ENCODE measurements at regions not wholly inside any gene's neighbourhood (a gene's known extent, or its start where the extent isn't known, plus 50 kb on each side); places are given as distances from the start of the nearest gene placed in this dataset.
A peak's percentile ranks its signal among the peaks of the same experiment; 100 is the strongest.

DNA sequence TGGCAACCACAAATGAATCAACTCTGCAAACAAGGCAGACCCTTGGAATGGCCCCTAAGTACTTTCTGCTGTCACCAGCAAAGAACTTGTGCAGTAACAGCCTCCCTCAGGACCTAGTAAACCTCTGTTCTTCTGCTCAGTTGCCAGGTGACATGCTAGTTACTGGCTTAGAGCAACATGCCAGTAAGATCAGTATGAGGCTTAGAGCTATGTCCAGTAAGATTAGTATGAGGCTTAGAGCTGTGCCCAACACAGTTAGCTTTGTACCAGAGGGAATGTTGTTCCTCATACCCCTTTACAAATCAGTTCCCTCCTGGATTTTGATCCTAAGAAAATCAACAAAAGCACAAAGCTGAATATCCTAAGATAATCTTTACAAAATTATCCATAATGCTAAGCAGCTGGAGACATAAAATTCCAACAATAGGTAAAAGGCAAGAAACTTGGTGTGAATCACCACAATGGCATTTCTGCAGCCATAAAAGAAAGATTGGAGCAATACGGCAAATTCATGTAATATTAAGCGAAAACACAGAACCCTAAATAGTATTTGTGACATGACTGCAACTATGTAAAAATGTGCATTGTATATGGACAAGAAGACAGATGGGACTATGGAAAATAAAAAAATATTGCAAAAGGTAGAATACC lies 107.3 kb upstream of the LPP start:
- H3K27me3 Mint-ChIP-seq: no peaks in the 10 kb centered on the region
- no peaks in the 10 kb centered on the region for H3K9me3 Mint-ChIP-seq
- DNase-seq (ENCODE audit: low spot score in 2 of 2): no peak
- H3K4me1 Mint-ChIP-seq: peaks cover 15% of the 10 kb centered on the region
- H3K4me3 Mint-ChIP-seq: no peak overlapping the region
- ATAC-seq (replicated peaks; ENCODE audit: extremely low read depth, poor library complexity, severe bottlenecking): no peak
- peaks cover 2% of the 10 kb centered on the region for H3K36me3 Mint-ChIP-seq (ENCODE audit: insufficient read depth)
- no peak overlapping the region for H3K27ac Mint-ChIP-seq (ENCODE audit: low read depth)

DNA sequence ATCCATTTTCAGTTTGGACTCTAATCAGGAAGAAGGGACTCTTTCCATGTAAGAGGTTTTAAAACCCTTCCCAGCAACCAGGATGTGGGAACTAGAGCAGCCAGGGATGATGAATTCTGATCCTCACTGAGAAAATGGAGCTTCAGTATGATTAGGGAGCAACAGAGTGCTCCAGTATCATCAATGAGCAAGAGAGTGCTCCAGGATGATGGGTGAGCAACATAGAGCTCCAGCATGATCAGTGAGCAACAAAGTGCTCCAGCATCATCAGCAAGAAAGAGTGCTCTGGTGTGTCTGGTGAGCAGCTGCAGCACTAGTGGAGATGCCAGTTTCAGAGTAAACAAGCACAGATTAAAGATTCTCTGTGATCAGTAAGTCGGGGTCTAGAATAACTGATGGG lies 106.4 kb upstream of the LPP start:
- H3K4me3 Mint-ChIP-seq: no peak overlapping the region
- H3K27me3 Mint-ChIP-seq: no peaks in the 10 kb centered on the region
- peaks cover 15% of the 10 kb centered on the region for H3K4me1 Mint-ChIP-seq
- peaks cover 2% of the 10 kb centered on the region for H3K36me3 Mint-ChIP-seq (ENCODE audit: insufficient read depth)
- no peaks in the 10 kb centered on the region for H3K9me3 Mint-ChIP-seq
- DNase-seq (ENCODE audit: low spot score in 2 of 2): no peak
- H3K27ac Mint-ChIP-seq (ENCODE audit: low read depth): no peak overlapping the region
- ATAC-seq (replicated peaks; ENCODE audit: extremely low read depth, poor library complexity, severe bottlenecking): no peak

DNA sequence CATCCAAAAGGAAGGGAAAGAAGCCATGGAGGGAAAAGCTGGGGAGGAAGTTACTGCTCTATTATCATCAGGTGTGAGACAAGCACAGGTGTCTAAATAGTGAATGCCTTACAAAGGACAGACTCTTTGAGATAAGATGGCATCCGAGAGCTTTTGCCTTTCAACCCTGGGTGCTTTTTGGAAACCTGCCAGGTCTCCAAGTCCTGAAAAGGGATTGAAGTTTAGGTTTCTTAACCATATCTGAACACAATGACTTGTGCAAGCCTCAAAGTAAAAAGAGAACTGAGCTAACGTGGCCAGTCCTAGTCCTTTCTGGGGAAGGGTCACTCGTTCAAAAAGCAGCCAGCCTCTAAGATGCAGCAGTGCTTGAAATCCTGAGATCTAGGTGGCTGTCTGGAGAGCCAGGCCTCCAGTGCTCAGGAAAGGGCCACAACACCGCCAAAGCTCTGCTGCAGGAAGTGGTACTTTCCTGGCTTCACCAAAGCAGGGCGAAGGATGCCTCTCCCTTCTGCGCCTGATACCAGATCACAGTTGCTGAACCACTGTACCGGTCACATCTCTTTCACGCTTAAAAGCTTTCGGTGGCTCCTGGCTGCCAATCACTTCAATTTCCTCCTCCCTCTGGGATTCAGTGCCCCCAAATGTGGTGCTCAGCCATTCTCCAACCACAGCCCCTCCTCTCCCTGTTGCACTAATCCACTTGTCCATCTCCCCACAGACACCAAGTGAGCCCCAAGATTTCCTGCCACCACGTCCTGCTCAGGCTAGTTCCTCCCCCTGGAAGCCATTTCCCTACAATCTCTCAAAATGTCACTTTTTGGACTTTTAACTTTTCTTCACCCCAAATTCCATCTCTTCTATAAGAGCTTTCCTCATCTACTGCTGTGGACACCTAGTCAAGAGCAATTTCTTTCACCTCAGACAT lies 104.1 kb upstream of the LPP start:
- Mint-ChIP-seq H3K4me1 (peaks cover 15% of the 10 kb centered on the region), H3K4me3 (peak overlapping the region; percentile 42), H3K27ac (ENCODE audit: low read depth) (peak overlapping the region; percentile 54), H3K36me3 (ENCODE audit: insufficient read depth) (peaks cover 2% of the 10 kb centered on the region), H3K27me3 (no peaks in the 10 kb centered on the region), H3K9me3 (no peaks in the 10 kb centered on the region)
- DNase-seq (ENCODE audit: low spot score in 2 of 2): no peak
- peak; percentile 84 for ATAC-seq (replicated peaks; ENCODE audit: extremely low read depth, poor library complexity, severe bottlenecking)

DNA sequence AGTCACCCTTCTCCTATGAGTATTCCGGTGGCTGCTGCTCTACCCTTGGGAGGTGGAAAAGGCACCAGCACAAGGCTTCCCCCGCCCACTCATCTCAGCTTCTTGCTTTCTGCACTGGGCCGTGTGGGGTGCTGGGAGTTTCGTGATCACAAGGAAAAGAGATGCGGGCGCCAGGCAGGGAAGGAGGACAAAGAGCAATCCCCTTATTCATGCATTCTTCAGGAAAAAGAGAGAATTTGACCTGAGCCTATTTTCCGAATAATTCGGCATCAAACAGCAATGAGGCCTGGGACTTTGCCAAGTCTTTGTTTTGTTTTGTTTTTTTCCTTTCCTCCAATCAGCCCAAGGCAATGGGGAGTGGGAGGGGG lies 102.2 kb upstream of the LPP start:
- Mint-ChIP-seq H3K27me3 (no peaks in the 10 kb centered on the region), H3K36me3 (ENCODE audit: insufficient read depth) (peaks cover 2% of the 10 kb centered on the region), H3K27ac (ENCODE audit: low read depth) (no peak overlapping the region), H3K4me3 (no peak overlapping the region), H3K9me3 (no peaks in the 10 kb centered on the region), H3K4me1 (peaks cover 15% of the 10 kb centered on the region)
- no peak for ATAC-seq (replicated peaks; ENCODE audit: extremely low read depth, poor library complexity, severe bottlenecking)
- DNase-seq (ENCODE audit: low spot score in 2 of 2): no peak

DNA sequence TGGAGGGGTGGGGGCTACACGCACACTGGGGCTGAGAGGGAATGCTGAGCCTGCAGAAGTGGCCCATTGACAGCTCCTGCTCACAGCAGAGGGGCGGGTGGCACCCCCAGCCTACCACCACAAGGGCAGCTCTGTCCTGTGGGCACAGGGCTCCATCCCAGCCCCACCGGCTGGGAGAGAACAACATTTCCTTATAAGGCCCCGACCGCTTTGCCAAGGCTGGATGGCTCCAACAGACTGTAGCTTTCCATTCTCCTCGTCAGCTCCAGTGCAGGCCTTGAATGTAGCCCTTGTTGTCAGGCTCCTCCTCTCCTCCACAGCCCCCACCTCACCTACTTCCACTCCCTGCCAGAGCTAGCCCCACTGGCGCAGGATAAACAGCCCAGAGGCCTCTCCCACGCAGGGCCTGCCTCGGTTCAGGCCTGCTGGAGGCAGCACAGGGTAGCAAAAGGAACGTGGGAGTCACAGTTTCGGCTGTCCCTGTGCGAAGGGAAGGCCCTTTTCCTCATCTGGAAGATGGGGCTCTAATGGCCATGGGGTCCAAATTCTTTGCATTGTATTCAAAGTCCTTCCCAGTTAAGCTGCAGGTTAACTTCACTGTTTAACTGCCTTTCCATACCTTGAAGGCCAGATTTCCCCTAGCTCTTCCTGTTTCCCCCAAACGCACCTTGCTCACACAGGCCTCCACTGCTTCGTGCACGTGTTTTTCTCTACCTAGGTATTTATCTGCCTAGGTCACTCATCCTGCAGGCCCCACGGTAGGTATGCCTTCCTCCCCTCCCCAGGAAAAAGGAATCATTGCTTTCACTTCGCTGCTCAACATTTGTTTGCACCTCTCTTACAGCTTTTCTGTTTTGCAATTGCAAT lies 101.6 kb upstream of the LPP start:
- H3K4me3 Mint-ChIP-seq: no peak overlapping the region
- no peaks in the 10 kb centered on the region for H3K27me3 Mint-ChIP-seq
- DNase-seq (ENCODE audit: low spot score in 2 of 2): no peak
- no peak overlapping the region for H3K27ac Mint-ChIP-seq (ENCODE audit: low read depth)
- peaks cover 15% of the 10 kb centered on the region for H3K4me1 Mint-ChIP-seq
- H3K9me3 Mint-ChIP-seq: no peaks in the 10 kb centered on the region
- no peak for ATAC-seq (replicated peaks; ENCODE audit: extremely low read depth, poor library complexity, severe bottlenecking)
- peaks cover 2% of the 10 kb centered on the region for H3K36me3 Mint-ChIP-seq (ENCODE audit: insufficient read depth)

DNA sequence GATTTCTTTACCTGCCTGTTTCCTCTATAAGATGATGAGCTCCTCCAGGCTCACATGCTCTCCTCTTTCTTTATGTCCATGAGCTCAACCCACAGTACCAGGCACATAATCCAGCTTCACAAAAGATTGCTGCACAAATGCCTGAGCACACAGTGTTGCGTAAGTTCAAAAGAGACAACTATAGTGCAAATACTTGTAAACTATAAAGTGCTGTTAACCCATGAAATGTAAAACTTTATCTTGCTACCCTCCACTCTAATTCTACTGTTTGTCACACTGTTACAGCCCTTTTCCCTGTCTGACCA lies 101.0 kb upstream of the LPP start:
- ATAC-seq (replicated peaks; ENCODE audit: extremely low read depth, poor library complexity, severe bottlenecking): no peak
- Mint-ChIP-seq H3K9me3 (no peaks in the 10 kb centered on the region), H3K27ac (ENCODE audit: low read depth) (no peak overlapping the region), H3K27me3 (no peaks in the 10 kb centered on the region), H3K4me1 (peaks cover 15% of the 10 kb centered on the region), H3K36me3 (ENCODE audit: insufficient read depth) (peaks cover 2% of the 10 kb centered on the region), H3K4me3 (no peak overlapping the region)
- DNase-seq (ENCODE audit: low spot score in 2 of 2): no peak

DNA sequence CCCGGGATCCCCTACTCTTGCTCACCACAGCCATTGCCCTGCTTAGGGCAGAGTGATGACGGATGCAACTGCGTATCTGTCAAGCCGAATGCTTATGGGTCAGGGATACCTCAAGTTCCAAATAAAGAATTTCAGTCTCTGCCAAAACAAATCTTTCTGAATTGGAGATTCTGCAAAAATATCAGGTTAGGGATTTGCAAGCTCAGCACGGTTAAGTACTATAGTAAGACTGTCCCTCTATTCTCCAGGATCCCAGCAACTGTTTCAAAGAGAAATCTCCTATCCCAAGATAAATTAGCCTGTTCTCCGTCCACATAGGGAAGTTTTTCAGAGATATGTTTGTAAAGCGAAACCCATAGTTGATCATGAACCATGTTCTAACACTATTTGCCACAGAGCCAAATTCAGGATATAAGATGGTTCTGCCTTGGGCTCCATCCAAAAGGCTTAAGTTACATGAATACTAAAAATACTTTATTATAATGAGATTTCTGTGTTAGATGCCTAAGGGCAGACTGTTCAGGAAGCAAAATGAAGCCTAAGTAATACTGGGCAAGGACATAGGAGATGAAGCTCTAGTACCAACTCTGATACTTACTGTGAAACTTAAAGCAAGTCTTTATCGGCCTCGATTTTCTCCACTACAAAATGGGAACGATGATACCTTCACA lies 100.1 kb upstream of the LPP start:
- peaks cover 15% of the 10 kb centered on the region for H3K4me1 Mint-ChIP-seq
- no peaks in the 10 kb centered on the region for H3K9me3 Mint-ChIP-seq
- no peak overlapping the region for H3K4me3 Mint-ChIP-seq
- H3K27ac Mint-ChIP-seq (ENCODE audit: low read depth): no peak overlapping the region
- ATAC-seq (replicated peaks; ENCODE audit: extremely low read depth, poor library complexity, severe bottlenecking): no peak
- no peak for DNase-seq (ENCODE audit: low spot score in 2 of 2)
- H3K36me3 Mint-ChIP-seq (ENCODE audit: insufficient read depth): peaks cover 2% of the 10 kb centered on the region
- H3K27me3 Mint-ChIP-seq: no peaks in the 10 kb centered on the region

DNA sequence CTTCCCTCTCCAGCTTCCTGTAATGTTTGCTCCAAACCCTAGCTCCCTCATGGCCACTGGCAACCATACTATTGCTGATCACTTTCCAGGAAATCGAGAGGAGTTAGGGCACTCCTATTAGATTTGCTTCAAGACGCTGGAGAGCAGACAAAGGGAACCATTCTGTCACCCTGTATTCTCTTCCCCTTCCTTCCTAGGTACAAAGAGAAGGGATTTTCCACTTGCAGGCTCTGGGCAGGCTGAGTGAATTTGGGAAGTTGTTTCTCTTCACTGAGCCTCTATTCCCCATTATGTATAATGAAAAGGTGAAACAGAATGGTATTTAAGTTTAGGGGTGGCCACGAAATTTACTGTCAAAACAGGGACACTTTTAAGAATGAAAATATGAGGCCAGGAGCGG lies 99.4 kb upstream of the LPP start:
- no peak overlapping the region for H3K4me3 Mint-ChIP-seq
- ATAC-seq (replicated peaks; ENCODE audit: extremely low read depth, poor library complexity, severe bottlenecking) (no peak), DNase-seq (ENCODE audit: low spot score in 2 of 2) (no peak)
- H3K36me3 Mint-ChIP-seq (ENCODE audit: insufficient read depth): peaks cover 2% of the 10 kb centered on the region
- no peaks in the 10 kb centered on the region for H3K9me3 Mint-ChIP-seq
- H3K27ac Mint-ChIP-seq (ENCODE audit: low read depth): no peak overlapping the region
- no peaks in the 10 kb centered on the region for H3K27me3 Mint-ChIP-seq
- H3K4me1 Mint-ChIP-seq: peaks cover 15% of the 10 kb centered on the region

DNA sequence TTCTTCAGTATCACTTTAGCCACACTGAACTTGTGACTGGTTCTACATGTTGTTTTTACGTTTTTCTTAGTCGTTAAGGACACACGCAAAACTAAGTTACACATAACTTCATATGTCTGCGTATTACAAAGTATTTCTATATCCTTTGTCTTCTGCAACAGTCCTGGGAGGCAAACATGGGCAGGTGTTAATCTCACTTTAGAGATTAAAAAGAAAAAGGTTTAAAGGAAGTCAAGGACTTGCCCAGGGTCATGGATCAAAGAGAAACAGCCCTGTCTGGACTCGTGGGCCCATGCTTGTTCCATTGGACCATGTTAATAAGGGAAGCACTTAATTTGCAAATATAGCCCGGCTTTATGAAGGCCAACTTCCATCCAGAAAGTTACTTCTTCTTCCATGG lies 98.6 kb upstream of the LPP start:
- no peaks in the 10 kb centered on the region for H3K9me3 Mint-ChIP-seq
- H3K4me3 Mint-ChIP-seq: no peak overlapping the region
- DNase-seq (ENCODE audit: low spot score in 2 of 2) (no peak), ATAC-seq (replicated peaks; ENCODE audit: extremely low read depth, poor library complexity, severe bottlenecking) (no peak)
- peaks cover 2% of the 10 kb centered on the region for H3K36me3 Mint-ChIP-seq (ENCODE audit: insufficient read depth)
- no peaks in the 10 kb centered on the region for H3K27me3 Mint-ChIP-seq
- no peak overlapping the region for H3K27ac Mint-ChIP-seq (ENCODE audit: low read depth)
- peaks cover 12% of the 10 kb centered on the region for H3K4me1 Mint-ChIP-seq

DNA sequence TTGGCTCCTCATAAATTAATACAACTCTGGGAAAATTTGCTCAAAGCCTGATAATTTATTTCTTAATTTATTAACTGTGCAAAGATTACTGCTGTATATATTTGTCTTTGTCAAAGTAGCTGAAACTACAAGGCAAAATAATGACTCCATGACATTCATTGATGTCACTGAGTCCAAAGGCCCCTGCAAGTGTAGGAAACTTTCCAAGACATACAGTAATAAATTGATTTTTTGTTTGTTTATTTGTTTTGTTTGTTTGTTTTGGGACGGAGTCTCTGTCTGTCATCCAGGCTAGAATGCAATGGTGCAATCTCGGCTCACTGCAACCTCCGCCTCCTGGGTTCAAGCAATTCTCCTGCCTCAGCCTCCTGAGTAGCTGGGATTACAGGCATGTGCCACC lies 96.8 kb upstream of the LPP start:
- Mint-ChIP-seq H3K4me3 (no peak overlapping the region), H3K4me1 (peaks cover 14% of the 10 kb centered on the region), H3K36me3 (ENCODE audit: insufficient read depth) (no peaks in the 10 kb centered on the region), H3K27me3 (no peaks in the 10 kb centered on the region), H3K9me3 (no peaks in the 10 kb centered on the region), H3K27ac (ENCODE audit: low read depth) (no peak overlapping the region)
- DNase-seq (ENCODE audit: low spot score in 2 of 2) (no peak), ATAC-seq (replicated peaks; ENCODE audit: extremely low read depth, poor library complexity, severe bottlenecking) (no peak)

DNA sequence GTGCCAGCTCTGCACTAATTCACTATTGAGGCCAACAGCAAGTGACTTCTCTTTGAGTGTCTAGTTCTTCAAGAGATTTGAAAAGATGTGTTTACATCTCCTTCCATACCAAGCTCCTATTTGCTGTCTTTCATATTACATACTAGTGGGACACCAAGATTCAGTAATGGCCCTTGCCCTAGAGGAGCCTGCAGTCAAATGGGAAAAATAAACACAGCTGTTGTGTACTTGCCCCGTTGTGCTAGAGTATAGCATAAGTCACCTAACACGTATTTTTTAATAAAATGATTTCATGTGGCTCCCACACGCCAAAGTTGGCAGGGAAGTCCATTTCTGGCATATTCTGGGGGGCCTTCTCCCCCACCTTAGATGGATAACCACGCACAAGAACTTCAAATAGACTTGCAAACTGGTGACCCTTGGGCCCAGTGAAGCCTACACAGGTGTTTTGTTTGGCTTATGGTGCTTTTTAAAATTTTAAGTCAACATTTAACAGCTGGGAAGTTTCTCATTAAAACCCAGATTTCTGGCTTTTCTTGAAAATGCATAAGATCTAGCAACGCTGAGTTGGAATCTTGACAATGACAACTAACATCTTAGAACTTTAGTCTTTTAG lies 95.3 kb upstream of the LPP start:
- Mint-ChIP-seq H3K4me1 (peaks cover 14% of the 10 kb centered on the region), H3K4me3 (no peak overlapping the region), H3K36me3 (ENCODE audit: insufficient read depth) (no peaks in the 10 kb centered on the region), H3K27me3 (no peaks in the 10 kb centered on the region), H3K9me3 (no peaks in the 10 kb centered on the region), H3K27ac (ENCODE audit: low read depth) (no peak overlapping the region)
- ATAC-seq (replicated peaks; ENCODE audit: extremely low read depth, poor library complexity, severe bottlenecking) (no peak), DNase-seq (ENCODE audit: low spot score in 2 of 2) (no peak)

DNA sequence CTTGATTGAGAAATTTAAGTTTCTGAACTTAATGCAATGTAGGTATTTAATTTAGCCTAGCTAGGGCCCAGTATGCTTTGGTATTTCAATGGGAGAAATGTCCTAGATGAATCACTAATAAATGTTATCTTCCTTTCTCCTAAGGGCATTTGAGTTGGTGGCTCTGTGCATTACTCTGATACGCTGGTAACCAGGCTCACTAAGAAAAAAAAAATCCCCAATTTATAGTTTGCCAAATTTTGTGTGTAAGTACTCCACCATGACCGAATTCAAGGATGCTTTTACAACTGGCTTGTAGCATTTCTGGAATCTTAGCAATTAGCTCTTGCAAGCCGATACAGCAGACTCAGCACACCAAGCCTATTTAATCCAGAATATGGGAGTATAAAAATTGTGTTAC lies 94.6 kb upstream of the LPP start:
- H3K9me3 Mint-ChIP-seq: no peaks in the 10 kb centered on the region
- peaks cover 14% of the 10 kb centered on the region for H3K4me1 Mint-ChIP-seq
- ATAC-seq (replicated peaks; ENCODE audit: extremely low read depth, poor library complexity, severe bottlenecking) (no peak), DNase-seq (ENCODE audit: low spot score in 2 of 2) (no peak)
- no peaks in the 10 kb centered on the region for H3K36me3 Mint-ChIP-seq (ENCODE audit: insufficient read depth)
- no peak overlapping the region for H3K27ac Mint-ChIP-seq (ENCODE audit: low read depth)
- H3K4me3 Mint-ChIP-seq: no peak overlapping the region
- no peaks in the 10 kb centered on the region for H3K27me3 Mint-ChIP-seq

Data from central memory CD8-positive, alpha-beta T cell (primary cell).